ENCODE measurements at regions not wholly inside any gene's neighbourhood (a gene's known extent, or its start where the extent isn't known, plus 50 kb on each side); places are given as distances from the start of the nearest gene placed in this dataset.
"Not testable (repeated sequence)": the region's sequence is repeated elsewhere in the genome, so short reads cannot be mapped to it uniquely, and the experiment has no call there.

DNA sequence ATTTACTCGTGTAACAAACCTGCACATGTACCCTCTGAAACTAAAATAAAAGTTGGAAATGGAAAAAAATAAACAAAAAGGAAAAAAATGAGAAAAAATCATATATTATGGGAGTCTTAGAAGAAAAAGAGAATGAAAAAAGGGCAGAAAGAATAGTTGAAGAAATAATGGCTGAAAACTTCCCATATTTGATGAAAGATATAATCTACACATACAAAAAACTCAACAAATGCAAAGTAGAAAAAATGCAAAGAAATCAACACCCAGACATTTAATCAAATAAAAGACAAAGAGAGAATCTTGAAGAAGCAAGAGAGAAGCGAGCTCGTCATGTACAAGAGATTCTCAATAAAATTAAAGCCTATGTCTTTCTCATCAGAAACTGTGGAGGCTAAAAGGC lies 73.8 kb downstream of the SLC25A46 start:
- no peak for DNase-seq (ENCODE audit: low spot score)

DNA sequence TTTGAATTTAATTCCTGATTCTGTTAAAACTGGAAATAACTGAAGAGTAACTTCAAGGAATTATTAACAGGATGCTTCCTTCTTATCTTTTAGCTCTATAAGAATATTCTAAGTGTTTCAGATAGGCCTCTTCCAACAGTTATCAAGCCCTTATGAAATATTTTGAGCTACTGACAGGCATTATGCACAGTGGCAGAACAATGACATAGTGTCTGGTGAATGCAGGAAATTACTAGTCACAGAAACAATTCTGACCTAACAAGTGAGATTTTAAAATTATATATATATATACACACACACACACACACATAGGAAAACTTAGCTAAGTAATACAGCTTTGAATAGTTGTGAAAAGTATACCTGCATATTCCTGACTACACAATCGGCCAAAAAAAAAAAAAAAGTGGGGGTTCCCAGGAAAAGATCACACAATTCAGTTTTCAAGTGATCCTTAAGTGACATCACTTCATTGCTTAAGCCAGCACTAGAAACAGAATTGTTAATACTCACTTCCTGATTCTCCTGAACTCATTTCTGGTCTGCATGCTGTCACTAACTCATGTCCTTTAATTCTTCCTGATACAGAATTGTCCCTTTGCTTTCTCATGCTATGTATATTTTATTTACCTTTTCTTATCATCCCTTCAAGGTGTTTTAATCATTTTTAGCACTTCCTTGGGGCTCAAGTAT lies 77.3 kb downstream of the SLC25A46 start:
- DNase-seq (ENCODE audit: low spot score): peak; percentile 7

DNA sequence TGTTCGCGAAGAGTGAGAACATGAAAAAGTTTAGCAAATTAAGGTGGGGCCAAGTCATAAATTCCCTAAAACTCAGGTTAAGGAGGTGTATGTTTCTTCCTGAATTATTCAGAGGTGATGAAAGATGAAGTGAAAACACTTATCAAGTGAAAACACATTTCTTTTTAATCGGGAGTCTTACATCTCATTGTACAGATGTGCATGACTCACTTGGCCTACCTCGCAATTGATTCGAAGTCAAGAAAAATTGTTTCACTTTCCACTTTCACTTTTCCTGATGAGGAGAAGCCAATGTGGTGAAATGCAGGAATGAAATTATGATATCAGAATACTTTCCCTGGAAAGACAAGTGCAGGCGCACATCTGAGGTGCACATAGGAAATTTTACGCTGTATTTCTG lies 78.7 kb downstream of the SLC25A46 start:
- DNase-seq (ENCODE audit: low spot score): no peak

DNA sequence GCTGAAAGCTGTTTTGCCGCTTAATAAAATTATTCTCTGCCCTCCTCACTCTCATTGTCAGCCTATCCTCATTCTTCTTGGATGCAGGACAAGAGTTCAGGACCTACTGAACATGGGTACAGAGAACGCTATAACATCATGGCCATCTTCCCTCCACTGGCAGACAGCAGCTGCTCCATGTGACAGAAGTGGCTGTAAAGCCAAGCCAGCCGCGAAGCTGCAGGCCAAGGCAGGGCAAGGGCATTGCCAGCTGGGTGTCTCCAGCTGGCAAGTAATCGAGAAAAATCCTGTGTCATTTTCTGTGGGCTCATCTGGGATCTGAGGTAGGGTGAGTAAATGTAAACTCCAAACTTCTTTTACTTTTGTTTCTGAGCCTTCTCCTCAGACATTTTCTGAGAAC lies 84.8 kb downstream of the SLC25A46 start:
- DNase-seq (ENCODE audit: low spot score): no peak

DNA sequence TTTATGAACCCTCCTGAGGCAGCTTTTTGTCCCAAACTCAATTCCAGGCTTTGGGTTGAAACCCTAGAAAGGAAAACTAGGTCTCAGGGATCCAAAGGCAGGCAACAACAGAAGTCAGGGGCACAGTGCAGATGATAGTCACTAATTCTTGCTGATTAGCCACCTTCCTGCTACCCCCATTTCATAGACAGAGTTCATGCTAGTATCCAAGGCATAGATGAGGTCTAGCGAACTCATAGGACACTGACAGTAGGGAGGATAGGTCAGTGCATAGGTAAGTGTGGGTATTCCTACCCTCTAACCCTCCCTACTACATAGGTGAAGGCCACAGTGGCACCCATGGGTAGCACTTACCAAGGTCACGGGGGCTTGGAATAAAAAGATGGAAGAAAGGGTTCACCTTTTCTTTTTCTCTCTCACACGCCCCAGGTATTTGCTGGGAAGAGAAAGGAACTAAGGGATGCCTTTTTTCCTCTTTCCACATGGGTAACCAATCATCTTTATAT lies 86.2 kb downstream of the SLC25A46 start:
- DNase-seq (ENCODE audit: low spot score): no peak

DNA sequence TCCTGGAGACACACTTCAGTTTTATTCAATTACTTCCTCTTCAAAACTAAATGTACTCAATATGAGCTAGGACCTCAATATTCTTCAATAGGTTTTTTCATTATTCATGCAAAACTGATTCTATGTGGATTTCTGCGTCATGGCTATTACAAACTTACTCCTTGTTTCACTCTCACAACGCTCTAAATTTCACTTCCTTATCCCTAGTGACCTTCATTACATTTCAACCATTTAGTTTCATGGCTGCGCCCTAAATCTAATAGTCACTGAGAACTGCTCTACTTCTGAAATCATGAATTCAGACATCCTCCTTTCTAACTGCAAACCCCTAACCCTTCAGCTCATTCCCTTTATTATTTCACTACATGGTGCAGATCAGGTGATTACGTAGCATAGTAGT lies 93.9 kb downstream of the SLC25A46 start:
- DNase-seq (ENCODE audit: low spot score): no peak

DNA sequence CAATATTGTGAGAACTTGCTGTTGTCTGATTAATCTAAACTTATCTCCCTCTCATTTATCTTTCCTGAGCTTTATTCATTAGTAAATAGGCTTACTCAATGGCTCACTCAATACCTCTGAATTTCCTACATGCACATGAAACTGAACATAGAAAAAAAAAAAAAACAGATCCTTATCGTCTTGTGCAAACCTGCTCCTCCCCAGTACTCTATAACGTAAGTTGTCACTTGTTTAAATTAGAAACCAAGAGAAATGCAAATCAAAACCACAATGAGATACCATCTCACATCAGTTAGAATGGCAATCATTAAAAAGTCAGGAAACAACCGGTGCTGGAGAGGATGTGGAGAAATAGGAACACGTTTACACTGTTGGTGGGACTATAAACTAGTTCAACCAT lies 96.1 kb downstream of the SLC25A46 start:
- DNase-seq (ENCODE audit: low spot score): not testable (repeated sequence)

DNA sequence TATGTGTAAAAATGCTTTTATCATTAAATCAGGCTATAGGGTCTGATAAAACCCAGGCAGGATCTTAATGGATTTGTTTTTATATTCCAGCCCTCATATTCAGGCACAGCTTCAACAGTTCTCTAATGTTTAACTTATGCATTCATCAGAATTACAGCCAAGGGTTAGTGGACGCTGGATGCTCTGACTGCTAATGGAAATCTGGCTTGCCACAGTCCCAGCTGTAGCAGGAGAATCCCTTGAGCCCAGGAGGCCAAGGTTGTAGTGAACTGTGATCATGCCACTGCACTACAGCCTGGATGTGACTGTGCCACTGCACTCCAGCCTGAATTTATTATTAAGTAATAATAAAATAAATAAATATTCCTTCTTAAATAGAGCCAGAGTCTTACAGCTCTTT lies 98.0 kb downstream of the SLC25A46 start:
- DNase-seq (ENCODE audit: low spot score): no peak

DNA sequence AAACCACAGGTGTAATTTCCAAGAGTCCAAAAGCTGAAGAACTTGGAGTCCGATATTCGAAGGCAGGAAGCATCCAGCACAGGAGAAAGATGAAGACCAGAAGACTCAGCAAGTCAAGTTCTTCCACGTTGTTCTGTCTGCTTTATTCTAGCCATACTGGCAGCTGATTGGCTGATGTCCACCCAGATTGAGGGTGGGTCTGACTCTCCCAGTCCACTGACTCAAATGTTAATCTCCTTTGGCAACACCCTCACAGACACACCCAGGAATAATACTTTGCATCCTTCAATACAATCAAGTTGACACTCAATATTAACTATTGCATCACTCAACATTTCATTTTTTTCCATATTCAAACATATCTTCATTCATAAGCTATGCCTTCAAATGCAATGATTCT lies 99.5 kb downstream of the SLC25A46 start:
- not testable (repeated sequence) for DNase-seq (ENCODE audit: low spot score)

DNA sequence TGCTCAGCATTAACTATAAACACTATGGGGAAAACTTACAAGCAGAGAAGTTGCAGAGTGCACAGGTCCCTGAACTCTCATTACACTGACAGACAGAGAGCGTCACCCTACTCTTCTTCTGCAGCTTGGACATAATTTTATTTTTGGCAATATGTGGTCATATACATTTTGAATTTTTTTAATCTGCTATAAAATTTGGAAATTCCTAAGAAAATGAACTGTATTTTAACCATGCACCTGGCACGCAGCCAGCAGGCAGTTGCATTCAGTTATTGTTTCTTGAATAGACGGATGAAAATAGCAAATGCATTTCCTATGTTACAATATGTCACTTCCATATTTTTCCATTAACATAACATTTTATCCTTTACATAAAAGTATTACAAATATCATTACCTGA lies 100.2 kb downstream of the SLC25A46 start:
- no peak for DNase-seq (ENCODE audit: low spot score)

DNA sequence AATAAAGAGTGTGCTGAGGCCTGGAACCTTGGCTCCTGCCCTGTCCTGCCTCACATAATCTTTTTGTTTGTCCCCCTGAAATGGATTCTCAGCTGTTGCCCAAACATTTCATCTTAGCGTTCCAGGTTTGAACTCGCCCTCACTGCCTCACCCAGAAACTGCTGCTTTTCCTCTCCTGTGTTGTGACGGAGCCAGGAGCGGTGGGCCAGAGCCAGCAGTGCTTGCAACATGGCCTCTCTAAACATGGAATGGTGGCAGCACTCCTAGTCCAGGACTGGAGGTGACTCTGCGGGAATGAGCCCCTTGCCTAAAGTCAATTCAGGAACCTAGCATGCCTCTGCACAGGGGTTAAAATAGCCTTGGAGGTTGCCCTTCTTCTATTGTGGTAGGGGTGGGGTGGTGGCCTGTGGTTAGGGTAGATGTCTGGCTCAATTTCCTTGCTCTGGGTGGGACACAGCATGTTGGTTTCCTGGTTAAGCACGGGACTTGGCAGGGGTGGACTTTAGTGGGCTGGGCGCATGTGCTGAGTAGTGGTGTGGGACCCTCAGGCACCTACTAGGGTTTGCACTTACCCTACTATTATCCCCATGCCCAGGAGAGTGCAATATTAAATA lies 101.6 kb downstream of the SLC25A46 start:
- no peak for DNase-seq (ENCODE audit: low spot score)

DNA sequence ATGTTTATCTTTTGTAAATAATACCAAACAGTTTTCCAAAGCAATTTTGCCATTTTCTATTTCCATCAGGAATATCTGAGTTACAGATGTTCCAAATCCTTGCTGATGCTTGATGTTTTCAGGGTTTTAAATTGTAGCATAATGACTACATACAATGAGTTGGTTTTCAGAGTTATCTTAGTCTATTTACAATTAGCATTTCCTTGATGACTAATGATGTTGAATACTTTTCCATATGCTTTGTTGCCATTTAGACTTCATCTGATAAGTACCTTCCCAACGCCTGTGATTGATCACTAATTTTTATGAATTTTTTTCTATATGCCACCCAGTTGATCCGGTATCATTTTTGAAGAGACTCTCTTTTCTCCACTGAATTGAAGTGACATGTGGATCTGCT lies 102.3 kb downstream of the SLC25A46 start:
- no peak for DNase-seq (ENCODE audit: low spot score)

DNA sequence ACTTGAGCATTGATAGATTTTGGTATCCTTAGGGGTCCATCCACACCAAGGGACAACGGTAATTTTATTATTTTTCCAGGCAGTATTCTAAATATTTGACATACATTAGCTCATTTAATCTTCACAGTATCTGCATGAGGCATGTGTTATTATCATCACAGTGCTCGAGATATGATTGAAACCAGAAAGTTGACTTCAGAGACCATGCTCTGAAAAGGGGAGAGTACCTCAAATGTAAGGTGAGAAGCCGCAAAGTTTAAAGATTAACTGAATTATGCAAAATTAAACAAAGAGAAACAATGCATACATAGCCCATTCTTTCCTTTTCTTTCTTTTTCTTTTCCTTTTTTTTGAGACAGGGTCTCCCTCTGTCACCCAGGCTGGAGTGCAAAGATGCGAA lies 104.1 kb downstream of the SLC25A46 start:
- DNase-seq (ENCODE audit: low spot score): no peak

DNA sequence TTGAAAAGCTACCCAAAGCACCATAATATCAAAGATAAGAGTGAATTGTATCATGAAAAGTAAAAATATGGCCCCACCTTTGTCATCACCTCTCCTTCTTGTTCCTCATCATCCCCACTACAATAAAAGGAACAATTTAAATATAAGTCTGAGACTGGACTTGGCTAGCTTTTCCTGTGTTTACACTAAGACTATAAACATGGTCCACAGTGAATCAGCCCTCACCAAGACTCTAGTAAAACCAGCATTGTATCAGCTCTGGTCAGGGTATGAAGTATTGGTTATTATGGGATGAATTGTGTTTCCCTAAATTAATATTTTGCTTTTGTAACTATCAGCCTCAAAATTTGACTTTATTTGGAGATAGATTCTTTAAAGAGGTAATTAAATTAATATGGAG lies 105.4 kb downstream of the SLC25A46 start:
- no peak for DNase-seq (ENCODE audit: low spot score)

DNA sequence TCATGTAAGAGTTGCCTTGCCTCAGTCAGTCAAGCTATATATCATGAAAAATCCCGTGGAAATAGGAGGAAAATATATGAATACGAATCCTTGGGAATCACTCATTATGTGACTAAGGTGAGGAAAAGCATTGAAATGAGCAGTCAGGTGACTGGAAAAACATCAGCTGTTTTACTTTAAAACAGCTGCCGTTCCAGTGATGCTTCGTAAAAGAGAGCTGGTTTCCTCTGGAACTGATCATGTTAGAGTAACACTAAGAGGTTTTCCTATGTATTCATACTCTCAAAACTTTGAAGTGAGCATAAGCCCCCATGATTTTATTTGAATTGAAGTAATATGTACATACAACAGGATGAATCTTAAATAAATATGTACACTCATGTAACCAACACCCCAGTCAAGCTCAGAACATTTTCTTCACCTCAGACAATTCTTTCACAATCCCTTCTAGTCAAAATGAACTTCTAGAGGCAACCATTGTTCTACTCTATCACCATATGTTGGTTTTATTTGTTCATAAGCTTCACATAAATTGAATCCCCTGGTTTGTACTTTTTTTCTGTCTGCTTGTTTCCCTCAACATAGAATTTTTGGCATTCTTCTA lies 107.7 kb downstream of the SLC25A46 start:
- DNase-seq (ENCODE audit: low spot score): no peak

DNA sequence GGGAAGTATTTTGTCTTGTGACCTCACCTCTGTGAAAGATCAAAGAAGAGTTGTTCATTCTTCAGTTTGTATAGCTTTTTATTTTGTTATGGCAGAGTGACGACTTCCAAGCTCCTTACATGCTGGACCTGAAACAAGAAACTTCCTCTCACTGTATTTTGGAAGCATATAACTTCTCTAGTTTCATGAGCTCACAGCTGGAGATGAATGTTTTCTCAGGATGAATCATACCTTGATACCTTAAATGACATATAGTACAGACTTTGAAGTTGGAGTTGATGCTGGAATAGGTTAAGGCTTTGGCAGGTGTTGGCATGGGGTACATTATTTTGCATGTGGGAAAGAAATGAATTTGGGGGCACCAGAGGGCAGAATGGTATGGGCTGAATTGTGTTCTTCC lies 112.5 kb downstream of the SLC25A46 start:
- no peak for DNase-seq (ENCODE audit: low spot score)

DNA sequence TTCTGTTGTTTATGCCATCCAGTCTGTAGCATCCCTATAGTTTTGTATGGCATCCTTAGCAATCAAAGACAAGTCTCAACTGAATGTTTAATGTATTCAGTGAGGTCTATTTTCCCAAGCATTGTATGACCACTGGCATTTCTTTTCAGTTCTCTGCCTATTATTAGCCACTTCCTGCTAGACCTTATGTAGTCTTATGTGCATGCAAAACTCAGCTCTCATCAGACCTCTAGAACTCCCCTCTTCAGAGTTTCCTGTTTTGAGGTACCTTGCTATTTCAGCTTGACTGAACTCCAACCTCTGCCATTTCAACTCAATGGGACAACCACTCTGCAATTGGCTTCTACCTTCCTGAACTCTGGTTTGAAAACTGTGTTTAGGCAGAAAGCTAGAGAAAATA lies 113.2 kb downstream of the SLC25A46 start:
- peak; percentile 36 for DNase-seq (ENCODE audit: low spot score)

DNA sequence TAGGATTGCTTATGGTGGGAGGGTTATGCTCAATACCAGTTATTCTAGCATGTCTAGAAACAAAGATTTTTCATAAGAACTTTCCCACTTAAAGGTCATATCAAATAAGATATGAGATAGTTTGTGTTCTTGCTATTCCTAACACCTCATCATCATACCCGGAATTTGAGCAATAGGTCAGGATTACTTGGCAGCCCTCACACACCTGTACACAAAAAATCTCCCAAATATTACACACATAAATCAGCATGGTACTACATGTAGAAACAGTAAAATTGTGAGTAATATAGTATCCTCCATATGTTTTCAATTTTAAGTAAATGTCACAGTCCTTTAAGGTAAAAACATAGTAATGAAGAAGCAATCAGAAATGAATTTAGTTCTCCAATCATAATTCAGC lies 113.7 kb downstream of the SLC25A46 start:
- no peak for DNase-seq (ENCODE audit: low spot score)

DNA sequence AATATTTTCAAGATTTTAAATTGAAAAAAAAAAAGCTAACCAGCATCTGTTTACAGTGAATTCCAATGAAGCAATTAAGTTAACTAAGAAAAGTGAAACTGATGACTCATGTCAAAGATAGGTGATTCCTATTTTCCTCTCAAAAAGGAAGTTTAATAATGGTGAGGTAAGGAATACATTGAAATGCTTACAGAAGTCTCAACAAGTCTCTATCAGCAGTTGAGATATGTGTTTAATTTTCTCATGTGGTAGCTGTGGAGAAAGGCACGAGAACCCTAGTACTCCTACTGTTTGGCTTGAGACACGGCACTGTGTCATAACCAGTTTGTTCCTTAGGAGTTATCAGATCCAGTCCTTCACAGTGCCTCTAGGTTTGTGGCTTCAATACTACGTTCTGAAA lies 114.5 kb downstream of the SLC25A46 start:
- DNase-seq (ENCODE audit: low spot score): no peak

DNA sequence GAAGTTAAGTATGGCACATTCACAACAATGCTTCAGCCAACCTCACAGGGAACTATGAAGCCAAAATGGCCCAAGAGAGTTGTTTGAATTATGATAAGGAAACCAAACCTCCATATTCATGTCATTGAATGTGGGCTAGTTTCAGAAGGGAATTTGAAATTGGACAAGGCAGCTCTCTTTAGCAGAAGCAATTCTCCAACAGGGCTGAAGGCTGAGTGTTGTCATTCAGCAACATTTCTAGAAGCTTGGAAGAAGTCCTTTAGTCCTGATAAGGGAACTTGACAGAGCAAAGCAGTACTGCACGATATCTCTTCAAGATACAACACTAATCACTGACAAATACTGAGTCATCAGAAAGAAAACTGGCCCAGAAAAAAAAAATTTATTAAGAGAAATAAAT lies 115.4 kb downstream of the SLC25A46 start:
- no peak for DNase-seq (ENCODE audit: low spot score)

DNA sequence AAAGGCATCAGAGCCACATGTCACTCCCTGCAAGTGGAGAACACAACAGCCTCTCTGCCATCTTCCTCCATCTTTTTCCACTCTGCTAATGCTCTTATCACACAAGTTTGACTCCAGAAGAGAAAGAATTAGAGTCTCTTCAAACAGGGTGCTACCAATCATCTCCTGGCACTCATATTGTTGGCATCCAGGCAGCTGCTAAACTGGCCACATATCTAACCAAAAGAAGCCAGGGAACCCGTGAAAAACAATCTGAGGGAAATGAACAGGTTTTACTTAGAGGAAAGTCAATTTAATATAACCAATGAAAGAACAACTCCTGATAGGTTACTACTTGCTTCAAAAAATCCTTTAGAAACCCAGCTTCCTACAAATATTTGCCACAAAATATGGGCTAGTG lies 117.2 kb downstream of the SLC25A46 start:
- no peak for DNase-seq (ENCODE audit: low spot score)

DNA sequence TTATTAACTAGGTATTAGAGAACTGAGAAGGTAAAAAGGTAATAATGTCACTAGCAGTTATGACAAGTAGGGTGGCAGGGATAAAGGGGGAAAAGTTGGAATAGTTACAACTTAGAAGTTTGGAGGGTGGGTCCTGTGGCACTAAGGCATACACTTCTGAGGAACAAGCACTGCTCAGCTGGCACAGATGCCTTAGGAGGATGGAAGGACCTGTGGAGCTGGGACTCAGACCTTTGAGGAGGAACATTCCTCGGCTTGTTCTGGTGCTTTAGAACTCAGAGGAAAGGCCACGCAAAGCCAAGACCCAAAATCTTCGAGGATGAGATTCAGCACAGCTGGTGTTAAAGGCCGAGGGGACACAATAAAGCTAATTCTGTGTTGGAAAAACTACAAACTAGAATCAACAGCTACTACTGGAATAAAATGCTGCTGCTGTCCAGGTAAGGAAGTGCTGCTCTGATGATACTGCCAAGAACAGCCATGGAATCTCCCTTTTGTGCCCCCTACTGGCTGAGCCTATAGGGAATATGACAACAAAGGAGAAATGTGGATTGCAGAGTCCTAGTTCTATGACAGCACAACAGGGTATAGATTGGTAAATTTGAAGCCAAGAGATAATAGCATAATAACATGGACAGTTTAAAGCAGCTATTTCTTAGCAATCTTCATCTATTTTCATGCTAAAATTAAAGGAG lies 126.7 kb downstream of the SLC25A46 start:
- peak; percentile 29 for DNase-seq (ENCODE audit: low spot score)

DNA sequence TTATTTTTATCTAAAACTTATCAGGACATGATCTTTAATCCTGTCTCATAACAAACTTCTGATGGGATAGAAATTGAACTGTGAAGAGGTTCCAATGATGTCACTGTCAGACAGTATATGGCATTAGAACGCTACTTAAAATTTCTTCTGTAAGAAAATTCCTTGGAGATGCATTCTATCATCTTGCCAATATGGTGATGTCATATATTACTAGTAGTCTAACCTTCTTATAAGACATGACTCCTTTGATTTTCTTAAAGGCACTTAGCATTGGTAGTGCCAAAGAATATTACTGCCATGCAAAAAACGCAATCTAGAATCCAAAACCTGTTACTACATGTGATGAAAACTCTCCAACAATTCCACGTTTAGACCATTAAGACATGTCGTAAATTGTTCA lies 131.1 kb downstream of the SLC25A46 start:
- no peak for DNase-seq (ENCODE audit: low spot score)

Data from NAMALWA (cell line).